GM12878 (cell line): ENCODE measurements at regions not wholly inside any gene's neighbourhood (a gene's known extent, or its start where the extent isn't known, plus 50 kb on each side); places are given as distances from the start of the nearest gene placed in this dataset.

Experiments
- ATAC-seq: fragments of 200-7000 bp; cut with Tn5 transposase; 3 replicates; pipeline ENCODE4 v1.9.1; 2020; ENCODE audit warnings: mild to moderate bottlenecking, moderate library complexity
- BruUV-seq: library from RNA; stranded (reverse); fragments of 400-500 nt; replicated peaks from 2 replicates; lab custom pipeline; 2021; lab: Mats Ljungman, UMichigan
- CTCF ChIA-PET: fragments of 300-600 bp; sonication (Branson Sonifier 250); formaldehyde crosslinking; extraction: SDS; loops from one replicate; lab custom pipeline; 2021; ENCODE audit warnings: inconsistent platforms; lab: Yijun Ruan, JAX
- POLR2A ChIA-PET: fragments of 350-600 bp; formaldehyde crosslinking; extraction: SDS; loops from one replicate; lab custom pipeline; 2021; ENCODE audit warnings: inconsistent platforms; lab: Charles Lee
- RAD21 ChIA-PET: fragments of 300-600 bp; sonication (Branson Sonifier 250); formaldehyde crosslinking; loops from one replicate; lab custom pipeline; 2023; ENCODE audit warnings: antibody characterized with exemption; ENCODE audit not compliant: unreplicated experiment; lab: Charles Lee
- SMC1A ChIA-PET: fragments of 300-600 bp; sonication (Branson Sonifier 250); formaldehyde crosslinking; loops from one replicate; lab custom pipeline; 2023; ENCODE audit not compliant: unreplicated experiment, uncharacterized antibody; lab: Charles Lee
- DNase-seq: peaks from one replicate; pipeline ENCODE4 v3.0.0-alpha.2; 2011; ENCODE audit warnings: low read depth, low spot score
- FAIRE-seq: peaks from 3 replicates; lab custom pipeline; 2011; peaks lifted over from hg19 to GRCh38; lab: Jason Lieb, UNC
- H2AFZ ChIP-seq: 2 replicates; pipeline ENCODE4 v1.6.0; 2011; ENCODE audit warnings: low read depth, low read length, control low read depth; ENCODE audit not compliant: control insufficient read depth
- H3K27ac ChIP-seq: 2 replicates; pipeline ENCODE4 v1.5.1; 2011; ENCODE audit warnings: control low read depth; ENCODE audit not compliant: control insufficient read depth, insufficient read depth
- H3K27me3 ChIP-seq, 2 experiments: replicated peaks in 1 of 2; 2 replicates each; pipeline versions ENCODE4 v1.6.0 to v1.6.1; 2011; ENCODE audit warnings: low read length in 1 of 2; ENCODE audit not compliant: control insufficient read depth in 2 of 2, insufficient read depth in 2 of 2
- H3K36me3 ChIP-seq, 2 experiments: 2 replicates each; pipeline ENCODE4 v1.5.1; 2011; ENCODE audit warnings: low read length in 1 of 2; ENCODE audit not compliant: control insufficient read depth in 2 of 2, insufficient read depth in 2 of 2
- H3K4me1 ChIP-seq: 2 replicates; pipeline ENCODE4 v1.6.1; 2011; ENCODE audit warnings: mild to moderate bottlenecking, low read length, moderate library complexity, mixed read lengths; ENCODE audit not compliant: control insufficient read depth, insufficient read depth
- H3K4me2 ChIP-seq: 2 replicates; pipeline ENCODE4 v1.6.0; 2011; ENCODE audit warnings: control low read depth; ENCODE audit not compliant: control insufficient read depth, insufficient read depth
- H3K4me3 ChIP-seq: fragments of 200-600 bp; sonication (generic); 2 replicates; pipeline ENCODE4 v1.5.1; 2016
- H3K79me2 ChIP-seq: 2 replicates; pipeline ENCODE4 v1.6.0; 2011; ENCODE audit warnings: low read length; ENCODE audit not compliant: control insufficient read depth, insufficient read depth
- H3K9ac ChIP-seq: 2 replicates; pipeline ENCODE4 v1.8.0; 2011; ENCODE audit warnings: low read length, control low read depth, mixed read lengths; ENCODE audit not compliant: control insufficient read depth, insufficient read depth
- H3K9me3 ChIP-seq: replicated peaks from 3 replicates; pipeline ENCODE4 v1.5.1; 2011; ENCODE audit warnings: mild to moderate bottlenecking, low read length; ENCODE audit not compliant: control insufficient read depth, insufficient read depth
- H4K20me1 ChIP-seq: 2 replicates; pipeline ENCODE4 v1.6.0; 2011; ENCODE audit not compliant: control insufficient read depth, insufficient read depth
- CUX1 ChIP-seq: IDR thresholded peaks from 2 replicates; pipeline ENCODE4 v1.6.1; 2012; ENCODE audit warnings: improper control_type of control experiment, low read depth, low read length; ENCODE audit not compliant: insufficient replicate concordance
- ESRRA ChIP-seq: IDR thresholded peaks from 2 replicates; pipeline ENCODE4 v1.6.1; 2012; ENCODE audit warnings: mild to moderate bottlenecking, low read length, improper control_type of control experiment
- KDM1A ChIP-seq: fragments of 200-600 bp; sonication (generic); IDR thresholded peaks from 2 replicates; pipeline ENCODE4 v1.6.1; 2016; ENCODE audit warnings: borderline replicate concordance
- MEF2B ChIP-seq: fragments of 450-650 bp; IDR thresholded peaks from 2 replicates; pipeline ENCODE4 v1.6.1; 2018; ENCODE audit warnings: mild to moderate bottlenecking, moderate library complexity; ENCODE audit not compliant: partially characterized antibody, poor library complexity, severe bottlenecking
- POLR2AphosphoS5 ChIP-seq: IDR thresholded peaks from 2 replicates; pipeline ENCODE4 v1.6.1; 2011; ENCODE audit warnings: mild to moderate bottlenecking, low read length, inconsistent platforms
- PRDM15 ChIP-seq: fragments of 450-650 bp; formaldehyde crosslinking; IDR thresholded peaks from 2 replicates; pipeline ENCODE4 v1.4.0; 2020; ENCODE audit warnings: mild to moderate bottlenecking, moderate library complexity
- SIX5 ChIP-seq: IDR thresholded peaks from 2 replicates; pipeline ENCODE4 v1.6.1; 2011; ENCODE audit warnings: mild to moderate bottlenecking, low read depth, low read length, moderate library complexity; ENCODE audit not compliant: severe bottlenecking
- ZBTB11 ChIP-seq: fragments of 450-650 bp; formaldehyde crosslinking; IDR thresholded peaks from 2 replicates; pipeline ENCODE4 v1.5.0; 2022; ENCODE audit warnings: mild to moderate bottlenecking, missing genetic modification characterization
- WGBS: methylation state at CpG from one replicate; pipeline ENCODE4 v1.1.6; 2016; ENCODE audit warnings: low lambda C conversion rate; ENCODE audit not compliant: insufficient replicate concordance, insufficient coverage; ENCODE audit errors: missing lambda C conversion rate; 5-methylcytosine and 5-hydroxymethylcytosine counted together
- in situ Hi-C: fragments of 300-500 bp; cut with MboI; formaldehyde crosslinking; loops from 9 replicates; pipeline ENCODE4 v1.14.3; 2018; ENCODE audit warnings: mixed read lengths
- intact Hi-C: fragments of 100-400 bp; cut with micrococcal nuclease; formaldehyde crosslinking; loops from one replicate; pipeline ENCODE4 v1.14.2; 2022; ENCODE audit not compliant: unreplicated experiment

GRCh38 chr18:2466978-2467377 lies 104.3 kb downstream of the METTL4 start:
- Histone ChIP-seq H3K9ac (no peak overlapping the region), H3K4me1 (no peaks in the 10 kb centered on the region), H3K27ac (no peak overlapping the region), H3K9me3 (no peaks in the 10 kb centered on the region), H2AFZ (no peak overlapping the region), H3K27me3 (peaks cover 0 to 2% of the 10 kb centered on the region in 2 experiments; a peak in 1 of 4 replicates), H3K36me3 (no peaks in the 10 kb centered on the region), H3K4me3 (no peak overlapping the region), H4K20me1 (no peaks in the 10 kb centered on the region), H3K79me2 (no peaks in the 10 kb centered on the region), H3K4me2 (no peak overlapping the region)
- BruUV-seq = no TSS peak
- in situ Hi-C loops (no loop called here), intact Hi-C loops (no loop called here)
- FAIRE-seq (no peak), DNase-seq (no peak), ATAC-seq (no peak)
- ChIA-PET POLR2A (no interaction called here), CTCF (no interaction called here), SMC1A (no interaction called here), RAD21 (no interaction called here)
- WGBS = 0% methylated on average over 1 of the region's 1 CpG
- TF ChIP-seq ESRRA (no peak), MEF2B (no peak), SIX5 (no peak), CUX1 (no peak), POLR2AphosphoS5 (no peak), ZBTB11 (CRISPR knock-in tag) (no peak), KDM1A (no peak), PRDM15 (CRISPR knock-in tag) (no peak)
